Activated CD4-positive, alpha-beta memory T cell treated with anti-CD3 and anti-CD28 coated beads for 36 hours (primary cell): ENCODE measurements at regions not wholly inside any gene's neighbourhood (a gene's known extent, or its start where the extent isn't known, plus 50 kb on each side); places are given as distances from the start of the nearest gene placed in this dataset.

Experiments used
- CTCF ChIA-PET: fragments of 350-600 bp; sonication (Branson Sonifier 250); formaldehyde crosslinking; loops from one replicate; lab custom pipeline; 2021; ENCODE audit warnings: antibody characterized with exemption, inconsistent platforms; lab: Charles Lee
- POLR2A ChIA-PET: fragments of 350-600 bp; sonication (Branson Sonifier 250); formaldehyde crosslinking; loops from one replicate; lab custom pipeline; 2021; ENCODE audit warnings: antibody characterized with exemption; lab: Charles Lee
- DNase-seq: peaks from one replicate; pipeline ENCODE4 v3.0.0-alpha.2; 2020
- H3K27ac Mint-ChIP-seq: one replicate; pipeline ENCODE4 v1.8.0; 2021; ENCODE audit warnings: mixed read lengths
- H3K27me3 Mint-ChIP-seq: one replicate; pipeline ENCODE4 v1.8.0; 2021; ENCODE audit warnings: mixed read lengths
- H3K36me3 Mint-ChIP-seq: one replicate; pipeline ENCODE4 v1.8.0; 2021; ENCODE audit warnings: mixed read lengths
- H3K4me1 Mint-ChIP-seq: one replicate; pipeline ENCODE4 v1.8.0; 2021; ENCODE audit warnings: low read depth, mixed read lengths
- H3K4me3 Mint-ChIP-seq: one replicate; pipeline ENCODE4 v1.8.0; 2021; ENCODE audit warnings: mild to moderate bottlenecking, mixed read lengths
- H3K9me3 Mint-ChIP-seq: one replicate; pipeline ENCODE4 v1.8.0; 2021; ENCODE audit warnings: mixed read lengths
- intact Hi-C: fragments of 100-400 bp; cut with micrococcal nuclease; formaldehyde crosslinking; loops from one replicate; pipeline ENCODE4 v1.15.1; 2023

DNA sequence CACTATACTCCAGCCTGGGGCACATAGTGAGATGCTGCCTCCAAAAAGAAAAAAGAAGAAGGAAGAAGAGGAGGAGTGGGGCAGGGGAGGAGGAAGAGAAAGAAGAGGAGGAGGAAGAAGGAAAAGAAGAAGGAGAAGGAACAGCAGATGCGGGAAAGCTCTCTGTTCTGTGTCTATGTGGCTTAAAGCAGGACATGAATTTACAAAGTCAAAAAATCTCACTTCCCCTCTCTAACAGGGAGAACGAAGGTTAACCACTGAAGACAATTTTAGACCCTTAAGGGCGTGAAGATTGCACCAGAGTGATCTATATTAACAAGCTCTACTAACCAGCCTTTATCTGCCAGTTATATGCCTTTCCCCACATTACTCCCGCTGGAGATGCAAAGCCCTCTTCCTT is 258.9 kb downstream of the METTL4 start:
- no peak for DNase-seq
- intact Hi-C loops, result no loop called here
- no peaks in the 10 kb centered on the region for H3K36me3 Mint-ChIP-seq
- no peaks in the 10 kb centered on the region for H3K9me3 Mint-ChIP-seq
- H3K4me3 Mint-ChIP-seq, result no peak overlapping the region
- peaks cover 11% of the 10 kb centered on the region for H3K27me3 Mint-ChIP-seq
- H3K27ac Mint-ChIP-seq, result no peak overlapping the region
- CTCF ChIA-PET, result no interaction called here
- no peaks in the 10 kb centered on the region for H3K4me1 Mint-ChIP-seq
- POLR2A ChIA-PET, result no interaction called here

DNA sequence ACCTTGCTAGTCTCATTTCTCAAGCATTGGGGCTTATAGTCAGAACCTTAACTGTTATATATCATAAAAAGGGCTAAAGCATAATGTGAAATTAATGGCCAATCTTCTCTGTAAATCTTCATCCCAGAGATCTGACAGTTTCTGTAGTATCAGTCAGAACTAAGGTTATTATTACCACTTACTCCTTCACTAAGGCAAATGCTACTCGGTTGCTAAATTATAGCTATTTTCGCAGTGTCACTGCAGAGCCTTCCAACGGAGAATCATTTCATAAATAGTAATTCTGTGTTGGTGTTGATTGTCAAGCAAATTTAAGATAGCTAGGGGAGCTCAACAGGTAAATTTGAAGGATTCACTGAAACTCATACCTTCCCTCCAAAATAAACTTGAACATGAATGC is 258.0 kb downstream of the METTL4 start:
- no peak overlapping the region for H3K27ac Mint-ChIP-seq
- ChIA-PET POLR2A (no interaction called here), CTCF (no interaction called here)
- intact Hi-C loops, result no loop called here
- H3K27me3 Mint-ChIP-seq, result peaks cover 13% of the 10 kb centered on the region
- H3K4me3 Mint-ChIP-seq, result no peak overlapping the region
- H3K4me1 Mint-ChIP-seq, result no peaks in the 10 kb centered on the region
- H3K9me3 Mint-ChIP-seq, result no peaks in the 10 kb centered on the region
- H3K36me3 Mint-ChIP-seq, result no peaks in the 10 kb centered on the region
- DNase-seq, result no peak

DNA sequence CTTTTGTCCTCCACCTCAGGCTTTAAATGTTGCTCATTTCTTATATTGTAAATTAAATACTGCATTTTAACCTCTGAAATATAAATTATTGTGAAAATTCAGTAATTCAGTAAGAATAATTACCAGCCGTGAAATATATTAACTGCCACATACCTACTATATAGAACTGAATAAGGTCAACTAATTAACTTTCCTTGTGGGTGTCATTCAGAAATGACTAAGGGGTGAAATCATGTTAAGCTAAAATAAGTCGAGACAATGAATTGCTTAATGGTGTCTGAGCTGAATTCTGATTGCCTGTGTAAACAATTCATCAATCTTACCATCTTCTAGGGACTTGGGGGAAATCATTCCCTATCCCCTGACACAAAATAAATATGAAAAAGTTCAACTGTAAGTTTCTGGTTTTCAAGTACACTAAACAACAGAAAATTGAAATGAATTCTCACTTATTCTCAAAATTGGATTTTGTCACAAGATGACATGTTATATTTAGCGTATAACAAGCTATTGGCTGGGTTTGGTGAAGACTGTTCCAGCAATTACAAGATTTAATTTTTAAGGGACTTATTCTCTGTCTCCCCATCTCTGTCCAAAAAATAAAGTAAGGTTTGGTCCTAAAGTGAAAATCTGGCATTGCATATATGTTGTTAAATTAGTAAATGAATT is 255.1 kb downstream of the METTL4 start:
- ChIA-PET CTCF (no interaction called here), POLR2A (no interaction called here)
- DNase-seq, result no peak
- no peak overlapping the region for H3K4me3 Mint-ChIP-seq
- no peak overlapping the region for H3K27ac Mint-ChIP-seq
- intact Hi-C loops, result no loop called here
- H3K27me3 Mint-ChIP-seq, result peaks cover 14% of the 10 kb centered on the region
- no peaks in the 10 kb centered on the region for H3K36me3 Mint-ChIP-seq
- no peaks in the 10 kb centered on the region for H3K4me1 Mint-ChIP-seq
- peaks cover 5% of the 10 kb centered on the region for H3K9me3 Mint-ChIP-seq

DNA sequence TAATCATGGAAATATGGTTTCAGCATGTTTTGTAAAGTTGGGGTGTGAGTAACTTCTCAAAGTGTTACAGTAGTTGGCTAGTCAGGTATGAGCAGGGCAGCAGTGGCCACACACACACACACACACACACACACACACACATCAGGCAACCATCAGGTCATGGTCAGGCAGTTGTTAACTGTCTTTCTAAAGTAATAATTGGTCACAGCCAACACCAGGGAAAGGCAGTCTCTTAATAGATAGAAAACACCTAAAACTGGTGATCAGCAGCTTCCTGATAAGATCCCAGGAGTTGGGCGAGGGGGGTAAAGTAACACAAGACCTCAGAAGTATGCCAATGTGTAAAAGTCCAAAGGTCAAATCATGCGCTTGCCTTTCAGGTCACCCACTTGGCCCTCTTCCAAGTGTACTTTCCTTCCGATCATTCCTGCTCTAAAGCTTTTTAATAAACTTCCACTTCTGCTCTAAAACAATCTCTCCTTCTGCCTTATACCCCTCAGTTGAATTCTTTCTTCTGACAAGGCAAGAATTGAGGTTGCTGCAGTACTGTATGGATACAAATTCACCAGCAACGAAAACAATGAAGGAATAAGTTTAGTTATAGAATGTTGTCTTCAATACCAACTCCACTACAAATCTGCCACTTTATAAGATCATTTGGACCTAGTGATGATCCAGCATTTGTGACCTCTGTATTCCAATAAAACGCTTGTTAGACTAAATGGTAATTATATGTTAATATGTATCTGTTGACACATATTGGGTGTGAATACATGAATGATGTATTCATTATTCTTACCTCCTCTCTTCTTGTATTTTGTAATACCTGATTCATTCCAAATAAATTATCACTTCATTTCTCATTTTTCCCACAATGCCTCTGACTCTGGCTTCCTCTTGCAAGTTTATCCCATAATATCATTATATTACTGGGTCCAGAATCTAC is 254.3 kb downstream of the METTL4 start:
- POLR2A ChIA-PET, result no interaction called here
- DNase-seq, result no peak
- no peaks in the 10 kb centered on the region for H3K4me1 Mint-ChIP-seq
- intact Hi-C loops, result no loop called here
- H3K27ac Mint-ChIP-seq, result no peak overlapping the region
- peaks cover 14% of the 10 kb centered on the region for H3K27me3 Mint-ChIP-seq
- peaks cover 5% of the 10 kb centered on the region for H3K9me3 Mint-ChIP-seq
- H3K36me3 Mint-ChIP-seq, result no peaks in the 10 kb centered on the region
- CTCF ChIA-PET, result no interaction called here
- no peak overlapping the region for H3K4me3 Mint-ChIP-seq

DNA sequence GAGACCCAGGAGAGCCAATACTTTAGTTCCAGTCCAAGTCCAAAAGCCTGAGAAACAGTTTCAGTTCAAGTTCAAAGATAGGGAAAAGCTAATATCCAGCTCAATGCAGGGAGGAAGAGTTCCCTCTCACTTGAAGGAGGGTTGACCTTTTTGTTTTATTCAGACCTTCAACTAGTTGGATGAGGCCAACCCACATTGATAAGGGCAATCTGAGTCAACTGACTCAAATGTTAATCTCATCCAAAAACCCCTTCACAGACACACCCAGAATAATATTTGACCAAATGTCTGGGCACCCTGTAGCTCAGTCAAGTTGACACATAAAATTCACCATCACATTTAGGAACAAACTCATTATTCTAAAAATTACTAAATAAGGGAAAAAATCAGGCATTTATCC is 246.8 kb downstream of the METTL4 start:
- H3K36me3 Mint-ChIP-seq, result no peaks in the 10 kb centered on the region
- intact Hi-C loops, result no loop called here
- DNase-seq, result no peak
- no peak overlapping the region for H3K27ac Mint-ChIP-seq
- ChIA-PET POLR2A (no interaction called here), CTCF (interaction anchor here (1.7 kb wide), 1 partner anchor 218 kb away, joined by 4 read pairs; no protein-coding TSS in a partner anchor)
- H3K27me3 Mint-ChIP-seq, result peaks cover 13% of the 10 kb centered on the region
- H3K9me3 Mint-ChIP-seq, result peaks cover 4% of the 10 kb centered on the region
- H3K4me3 Mint-ChIP-seq, result no peak overlapping the region
- no peaks in the 10 kb centered on the region for H3K4me1 Mint-ChIP-seq

DNA sequence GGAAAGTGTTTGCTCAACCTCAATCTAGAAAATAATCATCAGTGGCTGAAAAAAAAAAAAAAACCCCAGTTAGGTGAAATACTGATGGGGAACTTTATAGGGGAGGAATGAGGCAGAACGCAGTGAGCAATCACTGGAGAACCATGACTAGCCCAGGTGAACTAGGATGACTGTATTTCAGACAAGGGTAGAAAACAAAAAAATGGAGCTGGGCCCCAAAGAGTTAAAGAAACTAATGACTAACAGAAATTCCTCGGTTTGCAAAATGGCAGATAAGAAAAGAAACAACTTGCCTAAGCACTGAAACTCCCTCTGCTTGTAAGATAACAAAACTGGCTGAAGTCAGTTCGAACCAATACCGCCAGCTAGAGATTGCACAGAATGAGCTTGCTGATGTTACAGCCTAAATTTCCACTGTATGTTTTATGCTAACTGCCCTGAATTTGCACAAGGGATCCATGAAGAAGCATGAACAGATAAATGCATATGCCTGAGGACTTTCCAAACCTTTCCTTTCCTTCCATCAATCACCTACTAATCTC is 245.9 kb downstream of the METTL4 start:
- POLR2A ChIA-PET, result no interaction called here
- DNase-seq, result no peak

DNA sequence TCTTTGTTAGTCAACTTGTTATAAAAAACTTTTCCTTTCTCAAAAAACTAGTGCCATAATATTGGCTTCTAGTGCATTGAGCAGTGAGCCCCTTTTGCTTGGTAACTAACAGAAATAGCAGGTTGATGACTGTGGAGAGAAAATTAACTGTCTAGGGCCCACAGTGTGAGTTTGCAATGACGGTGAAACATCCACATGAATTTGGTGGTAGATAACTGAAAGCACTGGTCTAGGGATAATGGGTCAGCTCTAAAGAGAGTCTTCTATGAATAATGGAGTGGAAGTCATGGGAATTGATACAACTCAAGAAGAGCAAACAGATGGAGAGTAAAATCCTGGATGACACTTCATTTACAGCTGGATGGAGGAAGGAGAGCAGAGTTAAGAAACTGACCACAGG is 245.4 kb downstream of the METTL4 start:
- Mint-ChIP-seq H3K4me3 (no peak overlapping the region), H3K27ac (no peak overlapping the region), H3K36me3 (no peaks in the 10 kb centered on the region), H3K27me3 (peaks cover 12% of the 10 kb centered on the region), H3K9me3 (no peaks in the 10 kb centered on the region), H3K4me1 (no peaks in the 10 kb centered on the region)
- ChIA-PET CTCF (interaction anchor here (0.6 to 1.7 kb wide), 2 partner anchors 20 to 216 kb away, joined by 3 to 4 read pairs; no protein-coding TSS in a partner anchor), POLR2A (no interaction called here)
- no peak for DNase-seq
- intact Hi-C loops, result no loop called here

More for the DNA sequence above, 245.9 kb downstream of the METTL4 start:
- CTCF ChIA-PET, result interaction anchor here (0.6 to 1.7 kb wide), 3 partner anchors 19 to 222 kb away, joined by 3 to 4 read pairs (median 3); no protein-coding TSS in a partner anchor
- H3K4me1 Mint-ChIP-seq, result no peaks in the 10 kb centered on the region
- peaks cover 15% of the 10 kb centered on the region for H3K27me3 Mint-ChIP-seq
- intact Hi-C loops, result no loop called here
- H3K36me3 Mint-ChIP-seq, result no peaks in the 10 kb centered on the region
- H3K27ac Mint-ChIP-seq, result no peak overlapping the region
- no peaks in the 10 kb centered on the region for H3K9me3 Mint-ChIP-seq
- H3K4me3 Mint-ChIP-seq, result no peak overlapping the region

DNA sequence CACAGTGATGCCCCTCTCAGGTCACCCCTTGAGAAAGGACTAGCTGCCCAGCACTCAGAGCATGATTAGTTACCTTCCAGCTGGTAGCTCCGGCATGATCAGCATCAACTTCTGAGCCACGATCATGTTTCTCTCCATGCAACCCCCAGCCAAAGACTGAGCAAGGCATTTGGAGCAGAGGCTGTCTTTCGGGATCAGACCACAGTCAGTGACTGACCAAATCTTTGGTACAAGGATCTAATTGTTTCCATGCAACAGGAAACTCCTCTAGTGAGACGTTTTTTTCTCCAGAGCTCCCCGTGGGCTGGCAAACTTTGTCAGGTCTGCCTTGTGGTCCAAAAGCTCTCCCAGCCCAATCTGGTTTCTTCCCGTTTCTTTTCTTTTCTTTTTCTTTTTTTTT is 244.3 kb downstream of the METTL4 start:
- intact Hi-C loops, result no loop called here
- CTCF ChIA-PET, result interaction anchor here (1.3 kb wide), 1 partner anchor 10 kb away, joined by 5 read pairs; no protein-coding TSS in a partner anchor
- Mint-ChIP-seq H3K4me1 (no peaks in the 10 kb centered on the region), H3K4me3 (no peak overlapping the region), H3K9me3 (no peaks in the 10 kb centered on the region), H3K36me3 (no peaks in the 10 kb centered on the region), H3K27ac (no peak overlapping the region), H3K27me3 (peaks cover 8% of the 10 kb centered on the region)
- DNase-seq, result no peak
- POLR2A ChIA-PET, result interaction anchor here (0.7 kb wide), 1 partner anchor 53 kb away, joined by 3 read pairs; no protein-coding TSS in a partner anchor

DNA sequence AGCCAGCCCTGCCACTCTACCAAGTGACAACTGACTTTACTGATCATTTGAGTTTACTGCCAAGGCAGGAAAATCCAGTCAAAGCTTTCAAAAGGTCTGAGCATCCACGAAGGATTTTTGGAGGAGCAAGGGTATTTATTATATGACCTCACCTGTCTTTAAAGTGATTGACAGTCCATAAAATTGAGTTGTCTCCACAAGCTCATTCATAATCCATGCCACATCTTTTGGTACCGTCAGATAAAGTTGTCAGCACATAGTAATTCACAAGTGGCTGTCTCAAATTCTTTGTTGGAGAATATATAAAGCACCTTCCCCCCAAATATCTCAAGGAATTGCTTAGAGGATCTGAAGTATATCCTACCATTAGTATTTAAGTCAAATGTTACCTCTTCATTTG is 240.5 kb downstream of the METTL4 start:
- no peaks in the 10 kb centered on the region for H3K36me3 Mint-ChIP-seq
- no peak overlapping the region for H3K27ac Mint-ChIP-seq
- H3K4me3 Mint-ChIP-seq, result no peak overlapping the region
- peaks cover 15% of the 10 kb centered on the region for H3K27me3 Mint-ChIP-seq
- POLR2A ChIA-PET, result no interaction called here
- no peaks in the 10 kb centered on the region for H3K9me3 Mint-ChIP-seq
- H3K4me1 Mint-ChIP-seq, result no peaks in the 10 kb centered on the region
- CTCF ChIA-PET, result interaction anchor here (2.6 kb wide), 1 partner anchor 211 kb away, joined by 7 read pairs; no protein-coding TSS in a partner anchor
- intact Hi-C loops, result no loop called here
- DNase-seq, result no peak

DNA sequence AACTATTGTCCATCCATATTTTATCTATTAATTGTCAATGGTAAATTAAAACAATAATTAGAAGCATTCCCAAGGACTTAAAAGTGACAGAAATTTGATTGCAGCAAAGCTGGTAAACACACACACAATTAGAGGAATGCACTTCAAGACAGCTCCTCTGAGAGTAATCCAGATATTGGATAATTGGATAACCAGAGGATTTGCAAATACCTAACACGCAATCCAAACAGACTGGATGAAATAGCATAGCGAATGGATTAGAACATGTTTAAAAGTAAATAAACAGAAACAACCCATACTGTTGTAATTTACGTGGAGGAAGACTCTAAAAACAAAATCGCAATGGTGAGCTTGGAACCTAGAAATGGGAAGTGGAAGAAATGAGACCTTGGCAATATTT is 239.8 kb downstream of the METTL4 start:
- POLR2A ChIA-PET, result no interaction called here
- Mint-ChIP-seq H3K4me1 (no peaks in the 10 kb centered on the region), H3K9me3 (no peaks in the 10 kb centered on the region), H3K27me3 (peaks cover 9% of the 10 kb centered on the region), H3K4me3 (no peak overlapping the region), H3K27ac (no peak overlapping the region), H3K36me3 (no peaks in the 10 kb centered on the region)
- CTCF ChIA-PET, result interaction anchor here (0.8 to 2.6 kb wide), 2 partner anchors 210 to 216 kb away, joined by 4 to 7 read pairs; no protein-coding TSS in a partner anchor
- DNase-seq, result no peak
- intact Hi-C loops, result no loop called here

DNA sequence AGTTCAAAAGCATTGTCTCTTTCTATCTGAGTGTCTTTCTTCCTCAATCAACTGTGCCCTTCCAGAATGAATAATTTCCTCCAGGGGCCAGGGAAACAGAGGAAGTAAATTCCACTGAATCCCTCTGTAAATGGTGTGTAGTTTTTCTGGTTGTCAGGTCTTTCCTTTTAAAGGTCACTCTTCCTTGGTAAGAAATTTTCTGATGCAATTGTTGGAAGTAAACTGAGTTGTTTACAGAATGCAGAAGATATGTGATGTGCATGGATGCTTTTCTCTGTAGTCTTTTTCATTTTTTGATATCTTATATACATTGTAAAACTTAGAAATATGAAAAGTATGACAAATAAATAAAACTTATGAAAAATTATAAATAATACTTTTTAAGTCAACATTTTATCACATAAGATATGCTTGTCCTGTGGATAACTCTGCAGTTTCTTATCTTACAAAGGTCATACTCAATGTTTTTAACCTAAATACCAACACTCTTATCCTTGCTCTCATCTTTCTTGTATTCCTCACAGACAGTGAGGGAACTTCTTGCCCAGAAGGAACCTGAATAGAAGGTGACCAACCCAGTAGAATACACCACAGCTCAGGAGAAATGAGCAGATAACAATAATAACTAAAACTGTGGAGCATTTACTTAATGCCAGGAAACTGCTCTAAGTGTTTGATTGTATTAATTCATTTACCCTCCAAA is 234.5 kb downstream of the METTL4 start:
- no peak for DNase-seq
- H3K9me3 Mint-ChIP-seq, result no peaks in the 10 kb centered on the region
- ChIA-PET POLR2A (no interaction called here), CTCF (interaction anchor here (0.6 to 4.4 kb wide), 11 partner anchors 10 to 211 kb away, joined by 3 to 31 read pairs (median 4); no protein-coding TSS in a partner anchor)
- H3K4me1 Mint-ChIP-seq, result no peaks in the 10 kb centered on the region
- H3K4me3 Mint-ChIP-seq, result no peak overlapping the region
- H3K27me3 Mint-ChIP-seq, result peaks cover 14% of the 10 kb centered on the region
- H3K36me3 Mint-ChIP-seq, result no peaks in the 10 kb centered on the region
- intact Hi-C loops, result loop anchor here (1.0 kb wide), 1 partner anchor 205 kb away; no protein-coding TSS in a partner anchor
- H3K27ac Mint-ChIP-seq, result no peak overlapping the region
